Activated naive CD4-positive, alpha-beta T cell treated with anti-CD3 and anti-CD28 coated beads, Interleukin-2, amount 50 U/mL, for 24 hours (primary cell): ENCODE measurements at regions not wholly inside any gene's neighbourhood (a gene's known extent, or its start where the extent isn't known, plus 50 kb on each side); places are given as distances from the start of the nearest gene placed in this dataset.
"Not testable (repeated sequence)": the region's sequence is repeated elsewhere in the genome, so short reads cannot be mapped to it uniquely, and the experiment has no call there.

Experiments
- H3K27ac Mint-ChIP-seq: one replicate; pipeline ENCODE4 v1.8.0; 2021; ENCODE audit warnings: mild to moderate bottlenecking, mixed read lengths
- H3K27me3 Mint-ChIP-seq: one replicate; pipeline ENCODE4 v1.8.0; 2021; ENCODE audit warnings: mixed read lengths
- H3K36me3 Mint-ChIP-seq: one replicate; pipeline ENCODE4 v1.8.0; 2021; ENCODE audit warnings: mixed read lengths
- H3K4me1 Mint-ChIP-seq: one replicate; pipeline ENCODE4 v1.8.0; 2021; ENCODE audit warnings: mixed read lengths
- H3K4me3 Mint-ChIP-seq: one replicate; pipeline ENCODE4 v1.8.0; 2021; ENCODE audit warnings: mild to moderate bottlenecking, mixed read lengths
- H3K9me3 Mint-ChIP-seq: one replicate; pipeline ENCODE4 v1.8.0; 2021; ENCODE audit warnings: mixed read lengths

DNA sequence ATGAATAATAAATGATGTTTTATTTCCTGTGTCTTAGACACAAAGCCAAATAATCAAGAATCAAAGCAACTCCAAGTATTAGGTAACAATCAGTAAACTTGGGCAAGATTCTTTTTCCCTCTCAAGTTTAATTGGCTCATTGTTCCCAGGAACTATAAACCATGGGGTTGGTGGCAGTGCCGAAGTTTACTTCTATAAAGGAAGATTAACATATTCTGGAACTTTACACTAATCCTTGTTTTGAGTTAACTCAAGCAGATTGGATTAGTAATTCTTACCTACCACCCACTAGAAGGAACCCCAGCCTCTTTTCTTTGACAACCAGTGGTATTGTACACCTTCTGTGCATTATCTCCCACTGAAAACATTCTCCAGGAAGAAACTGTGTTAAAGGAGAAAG is 197.1 kb downstream of the EXOC5 start:
- no peak overlapping the region for H3K4me3 Mint-ChIP-seq
- H3K9me3 Mint-ChIP-seq, result no peaks in the 10 kb centered on the region
- no peak overlapping the region for H3K27ac Mint-ChIP-seq
- H3K36me3 Mint-ChIP-seq, result no peaks in the 10 kb centered on the region
- peaks cover 22% of the 10 kb centered on the region for H3K27me3 Mint-ChIP-seq
- peaks cover 4% of the 10 kb centered on the region for H3K4me1 Mint-ChIP-seq

DNA sequence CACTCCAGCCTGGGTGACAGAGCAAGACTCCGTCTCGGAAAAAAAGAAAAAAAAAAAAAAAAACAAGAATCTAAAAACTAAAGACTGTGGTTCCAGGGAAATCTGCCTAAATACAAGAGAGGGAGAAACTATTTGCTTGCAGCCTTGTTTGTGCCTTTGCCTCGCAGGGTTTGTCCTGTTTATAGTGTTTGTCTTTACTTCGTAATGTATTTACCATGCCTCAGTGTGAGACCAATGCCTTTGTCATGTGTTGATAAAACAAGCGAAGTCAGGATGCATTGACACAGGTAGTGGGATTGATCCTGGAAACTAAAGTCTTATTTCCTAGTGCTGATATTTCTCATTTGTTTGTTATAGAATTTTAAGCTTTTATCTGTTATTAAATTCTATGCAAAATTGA is 199.0 kb downstream of the EXOC5 start:
- H3K27me3 Mint-ChIP-seq, result peaks cover 21% of the 10 kb centered on the region
- H3K27ac Mint-ChIP-seq, result no peak overlapping the region
- H3K36me3 Mint-ChIP-seq, result no peaks in the 10 kb centered on the region
- no peak overlapping the region for H3K4me3 Mint-ChIP-seq
- peaks cover 4% of the 10 kb centered on the region for H3K4me1 Mint-ChIP-seq
- H3K9me3 Mint-ChIP-seq, result no peaks in the 10 kb centered on the region

DNA sequence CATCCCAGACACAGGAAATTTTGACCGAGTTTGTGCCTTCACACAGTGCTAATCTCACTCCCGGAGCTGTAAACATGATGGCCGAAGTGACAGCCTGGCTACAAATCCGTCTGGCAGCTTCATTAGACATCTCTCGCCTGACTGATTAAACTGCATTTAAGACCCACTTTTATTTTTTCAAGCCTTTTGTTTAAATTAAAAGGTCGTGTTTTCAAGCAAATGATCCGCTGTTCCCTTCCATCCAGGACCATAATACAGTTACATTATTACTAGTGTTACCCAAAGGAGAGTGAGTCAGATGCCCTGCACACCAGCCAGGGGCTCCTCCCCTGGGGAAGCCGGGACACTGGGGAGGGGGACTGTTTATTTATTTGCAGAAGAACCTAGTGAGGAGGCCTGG is 200.2 kb downstream of the EXOC5 start:
- Mint-ChIP-seq H3K9me3 (no peaks in the 10 kb centered on the region), H3K4me3 (no peak overlapping the region), H3K36me3 (no peaks in the 10 kb centered on the region), H3K27ac (no peak overlapping the region), H3K4me1 (peaks cover 4% of the 10 kb centered on the region), H3K27me3 (peaks cover 18% of the 10 kb centered on the region)

- Mint-ChIP-seq H3K4me3 (no peak overlapping the region), H3K36me3 (no peaks in the 10 kb centered on the region), H3K9me3 (no peaks in the 10 kb centered on the region), H3K27ac (no peak overlapping the region), H3K4me1 (peaks cover 6% of the 10 kb centered on the region), H3K27me3 (peaks cover 20% of the 10 kb centered on the region)
Measured at GRCh38 chr14:57066887-57067513, 201.7 kb downstream of the EXOC5 start.

GRCh38 chr14:57066463-57066862 is 202.2 kb downstream of the EXOC5 start:
- no peak overlapping the region for H3K27ac Mint-ChIP-seq
- H3K4me3 Mint-ChIP-seq, result no peak overlapping the region
- H3K36me3 Mint-ChIP-seq, result no peaks in the 10 kb centered on the region
- H3K27me3 Mint-ChIP-seq, result peaks cover 20% of the 10 kb centered on the region
- H3K4me1 Mint-ChIP-seq, result peaks cover 11% of the 10 kb centered on the region
- no peaks in the 10 kb centered on the region for H3K9me3 Mint-ChIP-seq

DNA sequence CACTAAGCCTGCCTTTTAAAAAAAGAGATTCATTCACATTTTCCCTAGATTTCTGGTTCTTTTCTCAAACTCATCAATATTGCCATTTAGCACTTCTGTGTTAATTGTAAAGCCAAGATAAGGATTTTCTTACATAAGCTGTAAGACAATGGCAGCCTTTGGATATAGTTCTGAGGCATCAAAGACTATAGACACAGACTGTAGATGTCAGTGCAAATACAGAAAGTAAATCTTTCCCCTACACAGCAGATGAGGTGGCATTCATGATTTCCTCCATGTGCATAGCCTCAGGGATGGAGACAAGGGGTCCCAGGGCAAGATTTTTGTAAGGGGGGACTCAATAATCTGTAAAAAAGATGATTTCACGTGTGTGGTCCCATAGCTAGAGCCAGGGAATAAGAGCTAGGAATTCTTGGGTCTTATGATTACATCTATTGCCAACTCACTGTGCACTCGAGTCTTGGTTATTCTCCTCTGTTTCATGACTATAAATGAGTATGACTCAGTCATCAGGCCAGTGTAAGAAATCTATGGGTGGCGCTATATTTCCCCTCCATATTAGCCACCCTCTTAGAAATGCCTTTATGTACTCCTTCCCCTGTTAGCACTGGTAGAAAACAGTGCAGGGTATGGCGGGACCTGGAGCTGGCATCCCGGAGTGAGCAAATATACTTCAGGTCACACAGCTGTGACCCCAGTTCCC is 207.5 kb downstream of the EXOC5 start:
- H3K4me1 Mint-ChIP-seq, result peaks cover 31% of the 10 kb centered on the region
- no peaks in the 10 kb centered on the region for H3K9me3 Mint-ChIP-seq
- H3K36me3 Mint-ChIP-seq, result no peaks in the 10 kb centered on the region
- no peak overlapping the region for H3K4me3 Mint-ChIP-seq
- peak overlapping the region; percentile 71 for H3K27ac Mint-ChIP-seq
- H3K27me3 Mint-ChIP-seq, result peaks cover 2% of the 10 kb centered on the region

DNA sequence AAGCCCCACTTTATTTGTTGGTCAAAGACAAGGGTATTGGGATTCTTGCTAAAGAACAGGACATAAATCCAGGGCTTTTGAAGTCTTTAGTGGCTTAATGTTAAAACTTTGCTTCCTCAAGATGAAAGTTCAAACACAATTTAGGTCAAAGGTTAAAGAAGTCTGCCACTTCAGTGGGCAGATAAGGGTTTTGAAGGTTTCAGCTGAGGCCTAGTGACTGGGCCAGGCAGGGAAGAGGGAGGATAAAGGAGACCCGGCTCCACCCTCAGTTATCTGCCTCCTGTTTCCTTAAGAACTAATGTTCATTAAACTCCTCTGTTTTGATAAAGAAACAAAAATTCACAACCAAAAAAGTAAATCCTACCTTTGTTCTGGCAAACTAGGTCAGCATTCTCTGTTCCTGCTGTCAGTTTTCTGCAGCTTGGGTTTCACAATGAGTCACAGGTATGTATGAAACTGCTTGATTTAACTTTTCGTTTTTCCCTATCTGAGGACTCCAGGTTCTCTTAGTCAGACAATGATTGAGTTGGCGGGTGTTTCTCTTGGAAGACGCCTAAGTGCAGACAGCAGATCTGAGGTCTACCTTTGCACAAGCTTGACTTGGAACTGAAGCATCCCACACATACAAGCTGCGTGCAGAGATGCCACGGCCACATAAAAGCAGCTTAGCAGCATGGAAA is 208.3 kb downstream of the EXOC5 start:
- Mint-ChIP-seq H3K9me3 (no peaks in the 10 kb centered on the region), H3K27me3 (peaks cover 2% of the 10 kb centered on the region), H3K36me3 (no peaks in the 10 kb centered on the region), H3K4me1 (peaks cover 31% of the 10 kb centered on the region), H3K4me3 (peak overlapping the region; percentile 20), H3K27ac (peak overlapping the region; percentile 71)

DNA sequence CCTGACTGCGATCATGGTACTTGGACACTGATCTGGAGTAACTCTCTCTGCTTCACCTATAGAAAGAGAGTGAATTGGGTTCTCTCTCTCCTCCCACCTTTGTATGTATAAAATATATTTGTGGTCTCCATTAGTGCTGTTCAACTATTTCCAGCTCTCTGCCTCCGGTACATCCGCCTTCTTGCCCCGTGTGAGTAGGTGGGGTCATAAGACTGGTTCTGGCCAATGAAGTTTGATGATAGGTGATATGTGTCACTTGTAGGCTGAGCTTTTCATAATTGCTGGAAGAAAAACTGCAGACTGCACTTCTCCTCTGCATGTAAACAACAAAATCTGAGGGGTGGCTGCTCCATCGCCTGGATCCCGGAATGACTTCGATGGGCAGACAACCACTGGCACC is 210.4 kb downstream of the EXOC5 start:
- H3K27me3 Mint-ChIP-seq, result peaks cover 2% of the 10 kb centered on the region
- H3K9me3 Mint-ChIP-seq, result no peaks in the 10 kb centered on the region
- no peaks in the 10 kb centered on the region for H3K36me3 Mint-ChIP-seq
- no peak overlapping the region for H3K4me3 Mint-ChIP-seq
- H3K4me1 Mint-ChIP-seq, result peaks cover 31% of the 10 kb centered on the region
- H3K27ac Mint-ChIP-seq, result no peak overlapping the region

DNA sequence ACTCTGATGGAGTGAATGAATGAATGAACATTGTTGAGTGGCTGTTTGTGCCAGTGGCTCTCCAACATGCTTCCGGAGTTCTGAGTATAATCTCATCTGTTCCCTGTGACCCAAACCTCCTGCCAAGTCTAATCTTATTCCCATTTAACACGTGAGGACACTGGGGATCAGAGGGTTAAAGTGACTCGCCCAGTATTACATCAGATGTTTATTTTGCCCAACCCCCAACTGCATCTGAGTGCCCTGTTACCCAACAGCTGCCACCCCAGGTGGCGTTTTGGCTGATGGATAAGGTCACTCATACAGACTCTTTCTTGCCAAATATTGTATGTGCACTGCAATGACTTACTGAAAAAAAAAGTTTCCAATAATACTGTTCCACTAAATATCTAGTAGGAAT is 210.9 kb downstream of the EXOC5 start:
- no peaks in the 10 kb centered on the region for H3K27me3 Mint-ChIP-seq
- H3K27ac Mint-ChIP-seq, result no peak overlapping the region
- H3K9me3 Mint-ChIP-seq, result no peaks in the 10 kb centered on the region
- peaks cover 31% of the 10 kb centered on the region for H3K4me1 Mint-ChIP-seq
- H3K36me3 Mint-ChIP-seq, result no peaks in the 10 kb centered on the region
- no peak overlapping the region for H3K4me3 Mint-ChIP-seq

- not testable (repeated sequence) for H3K27me3 Mint-ChIP-seq, H3K9me3 Mint-ChIP-seq
Measured at GRCh38 chr14:57056522-57056921, 212.2 kb downstream of the EXOC5 start.

DNA sequence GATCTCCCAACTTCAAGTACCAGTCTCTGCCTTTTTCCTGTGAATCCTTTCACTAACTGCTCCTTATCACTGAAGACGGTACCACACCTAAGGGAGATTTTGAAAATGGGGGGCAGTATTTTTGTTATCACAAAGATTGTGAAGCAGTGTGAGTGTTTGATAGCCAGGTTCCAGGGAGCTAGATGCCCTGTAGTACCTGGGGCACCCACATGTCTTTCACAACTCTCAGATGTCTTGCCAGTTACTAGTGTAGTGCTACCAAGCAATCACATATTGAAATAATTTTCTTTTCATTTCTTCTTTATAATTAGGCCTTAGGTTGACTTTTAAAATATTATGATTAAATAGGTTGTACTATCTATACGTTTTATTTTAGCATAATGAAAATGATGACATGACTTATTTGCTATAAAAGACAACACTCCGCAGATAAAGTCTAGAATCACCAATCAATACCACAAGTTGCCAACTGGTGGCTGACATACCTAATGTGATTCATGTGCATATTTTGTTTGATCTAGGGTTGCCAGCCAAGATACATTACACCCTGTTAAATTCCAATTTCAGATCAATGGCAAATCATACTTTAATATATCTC is 215.9 kb downstream of the EXOC5 start:
- no peak overlapping the region for H3K4me3 Mint-ChIP-seq
- no peaks in the 10 kb centered on the region for H3K36me3 Mint-ChIP-seq
- H3K4me1 Mint-ChIP-seq, result no peaks in the 10 kb centered on the region
- H3K27me3 Mint-ChIP-seq, result peaks cover 9% of the 10 kb centered on the region
- H3K9me3 Mint-ChIP-seq, result no peaks in the 10 kb centered on the region
- no peak overlapping the region for H3K27ac Mint-ChIP-seq

More at GRCh38 chr14:57056522-57056921, 212.2 kb downstream of the EXOC5 start:
- not testable (repeated sequence) for H3K27ac Mint-ChIP-seq, H3K36me3 Mint-ChIP-seq, H3K4me3 Mint-ChIP-seq
- peaks cover 25% of the 10 kb centered on the region for H3K4me1 Mint-ChIP-seq

DNA sequence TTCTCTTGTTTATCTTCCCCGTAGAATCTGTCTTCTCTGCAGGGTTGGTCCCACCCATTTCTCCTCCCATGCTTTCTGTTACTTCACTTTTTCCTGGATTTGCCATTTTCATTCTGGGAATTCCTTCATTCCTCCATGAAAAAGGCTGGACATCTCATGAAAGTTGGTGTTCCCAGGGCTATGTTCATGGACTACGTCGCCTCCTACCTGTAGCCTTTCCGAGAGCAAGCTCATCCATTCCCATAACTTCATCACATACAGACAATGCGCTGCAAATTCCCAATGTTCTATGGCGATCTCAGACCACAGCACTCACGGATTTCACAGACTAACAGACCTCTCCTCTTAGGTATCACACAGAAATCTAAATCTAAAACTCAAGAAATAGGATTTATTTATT is 217.1 kb downstream of the EXOC5 start:
- no peak overlapping the region for H3K4me3 Mint-ChIP-seq
- no peaks in the 10 kb centered on the region for H3K4me1 Mint-ChIP-seq
- H3K27me3 Mint-ChIP-seq, result peaks cover 9% of the 10 kb centered on the region

DNA sequence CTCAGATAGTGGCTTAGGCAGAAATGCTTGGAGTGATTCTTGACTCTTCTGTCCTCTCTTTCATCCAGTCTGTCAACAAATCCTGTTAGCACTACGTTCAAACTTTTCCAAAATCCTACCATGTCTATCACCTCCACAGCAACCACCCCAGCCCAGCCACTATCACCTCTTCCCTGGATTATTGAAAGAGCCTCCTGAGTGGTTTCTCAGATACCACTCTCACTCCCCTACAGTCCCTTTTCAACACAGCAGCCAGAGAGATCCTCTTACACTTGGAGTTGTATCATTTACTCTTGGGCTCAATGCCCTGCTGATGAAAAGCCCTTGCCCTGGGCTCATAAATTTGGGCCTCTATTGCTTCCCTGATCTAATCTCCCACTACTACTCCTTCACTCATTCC is 218.9 kb downstream of the EXOC5 start:
- Mint-ChIP-seq H3K36me3 (no peaks in the 10 kb centered on the region), H3K9me3 (no peaks in the 10 kb centered on the region), H3K4me3 (no peak overlapping the region), H3K4me1 (no peaks in the 10 kb centered on the region), H3K27ac (no peak overlapping the region), H3K27me3 (peaks cover 12% of the 10 kb centered on the region)

More for the DNA sequence above, 217.1 kb downstream of the EXOC5 start:
- H3K27ac Mint-ChIP-seq, result no peak overlapping the region
- no peaks in the 10 kb centered on the region for H3K36me3 Mint-ChIP-seq
- H3K9me3 Mint-ChIP-seq, result no peaks in the 10 kb centered on the region

GRCh38 chr14:57046175-57046574 is 222.5 kb downstream of the EXOC5 start:
- H3K9me3 Mint-ChIP-seq, result no peaks in the 10 kb centered on the region
- no peak overlapping the region for H3K27ac Mint-ChIP-seq
- H3K4me3 Mint-ChIP-seq, result no peak overlapping the region
- peaks cover 12% of the 10 kb centered on the region for H3K27me3 Mint-ChIP-seq
- H3K4me1 Mint-ChIP-seq, result no peaks in the 10 kb centered on the region
- H3K36me3 Mint-ChIP-seq, result no peaks in the 10 kb centered on the region

DNA sequence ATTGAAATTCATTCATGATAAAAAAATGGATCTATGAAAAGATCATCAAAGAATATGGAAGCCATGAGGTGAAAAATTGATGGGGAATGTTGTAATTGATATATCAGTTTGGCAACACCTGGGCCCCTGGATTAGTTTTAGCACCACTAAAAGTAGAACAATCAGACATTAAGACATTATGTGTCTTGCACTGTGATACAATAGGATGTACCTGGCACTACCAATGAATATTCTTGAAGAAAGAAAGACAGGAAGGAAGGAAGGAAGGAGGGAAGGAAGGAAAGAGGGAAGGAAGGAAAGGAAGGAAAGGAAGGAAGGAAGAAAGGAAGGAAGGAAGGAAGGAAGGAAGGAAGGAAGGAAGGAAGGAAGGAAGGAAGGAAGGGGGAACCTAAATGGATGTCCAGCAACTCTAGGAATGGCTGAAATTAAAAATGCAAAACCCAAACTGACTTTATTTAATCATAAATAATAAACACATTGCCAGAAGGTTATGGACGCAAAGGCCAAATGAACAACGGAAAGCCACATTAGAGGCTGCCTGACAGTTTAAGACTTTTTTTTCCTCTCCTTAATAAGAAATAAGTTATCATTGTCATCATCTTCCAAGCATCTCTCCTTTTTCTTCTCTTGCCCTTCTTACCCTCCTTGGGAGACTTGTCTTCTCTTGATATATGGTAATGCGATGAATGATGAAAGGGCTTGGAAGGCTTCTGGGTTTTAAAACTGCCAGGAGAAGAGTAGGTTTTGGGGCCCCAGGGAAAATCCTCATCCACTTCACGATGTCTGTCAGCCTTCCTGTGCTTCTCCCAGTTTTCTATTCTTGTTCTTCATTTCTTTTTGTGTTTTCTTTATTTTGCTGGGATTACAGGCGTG is 224.4 kb downstream of the EXOC5 start:
- not testable (repeated sequence) for H3K4me3 Mint-ChIP-seq, H3K27ac Mint-ChIP-seq, H3K36me3 Mint-ChIP-seq, H3K9me3 Mint-ChIP-seq, H3K4me1 Mint-ChIP-seq
- peaks cover 12% of the 10 kb centered on the region for H3K27me3 Mint-ChIP-seq
